GM18498 (cell line): ENCODE measurements at regions not wholly inside any gene's neighbourhood (a gene's known extent, or its start where the extent isn't known, plus 50 kb on each side); places are given as distances from the start of the nearest gene placed in this dataset.
"Not testable (repeated sequence)": the region's sequence is repeated elsewhere in the genome, so short reads cannot be mapped to it uniquely, and the experiment has no call there.

Source experiments
- ATAC-seq: cut with Tn5 transposase; IDR thresholded peaks from one replicate; pipeline ENCODE4 v1.9.1; 2021; ENCODE audit warnings: mild to moderate bottlenecking, moderate library complexity; ENCODE audit not compliant: unreplicated experiment

DNA sequence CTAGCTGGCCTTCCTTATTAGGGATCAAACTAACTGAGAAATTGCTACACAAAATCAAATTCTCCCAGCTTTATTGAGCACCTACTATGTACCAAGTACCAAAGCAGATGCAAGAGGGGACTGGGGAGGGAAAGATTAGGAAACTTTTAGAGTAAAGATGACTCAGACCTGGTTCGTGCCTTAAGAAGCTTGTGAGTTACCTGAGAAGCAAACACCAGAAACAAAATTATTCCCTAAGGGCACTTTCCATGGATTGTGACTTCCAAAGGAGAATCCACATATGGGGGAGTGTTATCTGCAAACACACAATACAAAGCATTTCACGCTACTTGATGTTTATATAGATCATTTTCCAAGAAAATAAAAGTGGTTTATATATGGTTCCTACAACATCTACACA lies 326.9 kb upstream of the HNRNPA3 start:
- ATAC-seq, result no peak

DNA sequence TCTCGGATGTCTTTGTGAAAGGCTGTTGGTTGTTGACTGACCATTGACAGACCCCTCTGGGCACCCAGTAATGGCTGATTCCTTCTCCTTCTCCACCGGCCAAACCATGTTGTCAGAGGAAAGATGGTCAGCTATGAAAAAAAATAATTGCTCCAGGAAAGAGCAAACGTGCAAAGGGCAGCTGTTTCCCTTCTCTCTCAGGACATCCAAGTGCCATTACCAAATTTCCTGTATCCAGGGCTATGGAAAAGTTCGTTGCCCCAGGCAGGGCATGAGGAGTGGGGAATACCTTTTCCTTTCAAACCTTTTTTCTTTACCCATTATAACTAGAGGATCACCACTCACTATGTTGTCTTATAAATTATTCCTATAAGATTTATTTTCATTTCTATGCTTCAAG lies 321.5 kb upstream of the HNRNPA3 start:
- ATAC-seq, result no peak

DNA sequence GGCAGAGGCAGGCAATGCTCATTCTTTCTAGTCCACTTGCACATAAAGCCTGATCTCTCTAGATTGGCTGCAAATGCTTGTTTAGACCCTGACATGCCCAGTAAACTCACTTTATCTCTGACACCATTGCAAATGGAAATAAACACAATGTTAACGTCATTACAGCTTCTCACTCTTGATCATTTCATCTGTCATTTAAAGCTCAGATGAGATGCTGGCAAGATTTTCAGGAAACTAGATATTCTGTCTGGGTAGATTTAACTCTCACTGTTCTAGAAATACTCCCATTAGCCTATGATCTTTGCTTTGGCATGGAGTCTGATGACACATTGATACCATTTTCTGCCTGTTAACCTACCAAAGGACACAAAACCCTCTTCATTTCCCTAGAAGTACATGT lies 320.7 kb upstream of the HNRNPA3 start:
- no peak for ATAC-seq

DNA sequence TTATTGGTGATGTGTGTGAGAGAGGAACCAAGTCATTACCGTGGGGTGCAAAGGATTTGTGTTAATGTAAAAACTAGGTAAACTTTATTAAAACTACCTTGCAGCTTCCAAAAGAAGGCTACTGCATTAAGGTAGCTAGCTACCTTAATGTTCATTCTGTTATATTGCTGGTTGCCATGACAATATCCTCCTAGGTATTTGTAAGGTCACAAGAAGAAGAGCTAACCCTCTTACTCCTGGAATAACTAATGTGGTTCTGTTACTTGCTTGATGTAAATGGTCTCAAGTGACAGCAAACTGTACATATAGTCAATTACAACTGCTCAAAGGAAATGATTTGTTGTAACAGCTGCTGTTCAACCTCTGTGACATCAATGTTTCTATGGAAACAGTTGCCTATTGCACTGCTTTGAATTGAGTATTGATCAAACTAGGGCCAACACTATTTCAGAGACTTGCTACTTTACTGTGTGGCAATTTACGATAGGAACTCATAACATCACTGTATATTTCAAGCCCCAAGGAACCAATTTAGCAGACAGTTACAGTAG lies 319.8 kb upstream of the HNRNPA3 start:
- no peak for ATAC-seq

DNA sequence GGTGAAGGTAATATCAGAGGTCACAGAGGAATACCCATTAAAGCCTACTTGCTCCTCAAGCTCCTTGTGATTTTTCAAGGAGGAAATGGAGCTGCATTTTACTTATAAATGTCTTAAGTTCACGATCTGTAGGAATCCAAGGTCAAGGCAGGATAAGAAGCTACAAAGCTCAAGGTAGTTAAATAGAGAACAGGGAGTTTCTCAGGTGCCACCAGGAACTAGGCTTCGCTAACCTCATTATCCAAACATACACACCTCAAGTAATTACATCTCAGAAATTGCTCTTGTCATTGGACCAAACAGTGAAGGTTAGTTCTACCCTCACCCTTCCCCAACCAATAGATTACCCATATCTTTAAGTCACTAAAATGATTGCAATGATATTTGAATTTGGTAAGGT lies 317.4 kb upstream of the HNRNPA3 start:
- no peak for ATAC-seq

DNA sequence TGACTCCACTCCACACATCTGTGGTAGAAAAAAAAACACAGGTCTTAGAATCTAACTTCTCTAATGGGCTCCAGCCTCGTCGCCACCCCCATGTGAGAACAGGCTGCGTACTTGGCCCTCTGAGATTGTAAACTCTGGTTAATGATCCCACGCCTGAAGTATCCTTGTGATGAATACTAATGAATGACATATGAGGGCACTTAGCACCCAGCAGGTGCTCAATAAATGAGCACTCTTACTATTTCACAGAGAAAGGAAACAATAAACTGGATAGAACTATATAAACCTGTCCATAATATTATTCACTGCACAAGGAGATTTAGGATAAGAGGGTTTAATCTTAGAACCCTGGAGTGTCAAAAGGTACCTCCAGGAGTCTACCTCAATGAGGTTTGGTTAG lies 310.1 kb upstream of the HNRNPA3 start:
- ATAC-seq, result no peak

DNA sequence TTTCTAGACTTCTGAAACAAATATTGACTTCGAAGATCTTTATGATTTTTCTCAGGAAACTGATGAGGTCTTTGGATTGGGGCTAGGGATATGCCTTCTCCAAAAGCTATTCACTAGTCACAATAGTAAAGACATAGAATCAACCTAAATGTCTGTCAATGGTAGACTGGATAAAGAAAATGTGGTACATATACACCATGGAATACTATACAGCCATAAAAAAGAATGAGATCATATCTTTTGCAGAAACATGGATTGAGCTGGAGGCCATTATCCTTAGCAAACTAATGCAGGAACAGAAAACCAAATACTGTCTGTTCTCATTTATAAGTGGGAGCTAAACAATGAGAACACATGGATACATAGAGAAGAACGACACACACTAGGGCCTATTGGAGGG lies 308.5 kb upstream of the HNRNPA3 start:
- ATAC-seq, result not testable (repeated sequence)

DNA sequence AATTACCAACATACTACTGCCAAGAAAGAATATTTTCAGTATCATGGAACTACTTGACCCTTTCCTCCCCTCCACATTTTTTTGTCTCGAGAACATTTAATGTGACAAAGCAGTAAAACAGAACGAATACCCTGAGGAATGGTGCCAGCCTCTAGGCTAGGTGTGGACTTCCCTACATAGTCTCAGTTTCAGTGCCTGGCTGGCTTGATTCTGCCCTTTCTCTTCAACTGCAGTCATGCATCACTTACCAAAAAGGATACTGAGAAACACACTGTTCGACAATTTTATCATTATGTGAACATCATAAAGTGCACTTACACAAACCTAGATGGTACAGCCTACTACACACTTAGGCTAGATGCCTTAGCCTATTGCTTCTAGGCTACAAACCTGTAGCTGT lies 305.3 kb upstream of the HNRNPA3 start:
- ATAC-seq, result peak; percentile 67

DNA sequence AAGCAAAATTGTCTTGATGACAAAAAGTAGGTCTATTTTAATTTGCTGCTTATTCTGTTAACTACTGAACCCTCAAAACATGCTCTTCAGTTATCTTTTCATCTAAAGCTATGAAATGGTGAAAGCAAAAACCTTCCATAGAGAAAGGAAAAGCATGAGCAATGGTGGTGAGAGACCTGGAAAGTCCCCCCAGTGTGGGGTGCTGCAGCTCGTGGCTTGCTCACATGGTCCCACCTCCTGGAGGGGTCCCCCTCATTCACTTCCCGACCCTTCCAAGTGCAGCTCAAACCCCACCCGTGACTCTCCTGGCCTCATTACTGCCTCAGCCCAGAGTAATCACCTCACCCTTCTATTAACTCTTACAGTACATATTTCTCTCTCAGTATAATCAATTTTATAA lies 301.8 kb upstream of the HNRNPA3 start:
- no peak for ATAC-seq

DNA sequence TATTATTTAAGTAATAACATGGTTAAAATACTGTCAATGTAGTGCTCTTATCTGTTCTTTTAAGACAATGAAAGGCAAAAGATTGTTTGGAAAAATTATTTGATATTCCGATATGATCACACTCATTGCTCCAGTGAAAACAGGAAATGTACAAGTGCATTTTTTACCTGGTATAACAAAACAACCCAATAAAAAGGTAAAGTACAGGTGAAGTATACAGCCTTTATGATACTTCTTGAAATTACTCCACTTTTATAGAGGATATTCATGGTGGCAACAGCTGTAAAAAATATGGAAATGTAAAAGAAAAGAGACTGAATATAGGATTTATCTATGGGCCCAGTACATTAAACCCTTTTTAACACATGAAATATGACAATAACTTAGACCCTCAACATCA lies 298.6 kb upstream of the HNRNPA3 start:
- no peak for ATAC-seq

DNA sequence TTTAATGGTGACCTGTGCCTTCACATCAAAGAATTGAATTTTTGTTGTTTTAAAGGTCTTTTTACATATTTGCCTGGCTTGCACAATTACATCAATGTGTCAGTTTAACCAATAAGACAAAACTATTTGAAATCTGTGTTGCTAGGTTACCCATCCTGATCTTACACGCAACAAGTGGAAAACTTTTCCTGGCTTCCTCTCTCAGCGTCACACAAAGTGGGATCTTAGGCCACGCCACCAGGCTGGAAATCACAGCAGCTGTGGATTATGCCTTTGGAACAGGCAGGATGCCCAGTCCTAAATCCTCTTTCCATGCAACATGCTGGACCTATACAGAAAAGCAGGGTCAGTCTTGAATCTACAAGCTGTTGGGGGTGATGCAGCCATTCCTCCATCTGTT lies 298.2 kb upstream of the HNRNPA3 start:
- no peak for ATAC-seq

DNA sequence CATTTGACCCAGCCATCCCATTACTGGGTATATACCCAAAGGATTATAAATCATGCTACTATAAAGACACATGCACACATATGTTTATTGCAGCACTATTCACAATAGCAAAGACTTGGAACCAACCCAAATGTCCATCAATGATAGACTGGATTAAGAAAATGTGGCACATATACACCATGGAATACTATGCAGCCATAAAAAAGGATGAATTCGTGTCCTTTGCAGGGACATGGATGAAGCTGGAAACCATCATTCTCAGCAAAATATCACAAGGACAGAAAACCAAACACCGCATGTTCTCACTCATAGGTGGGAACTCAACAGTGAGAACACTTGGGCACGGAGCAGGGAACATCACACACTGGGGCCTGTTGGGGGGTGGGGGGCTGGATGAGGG lies 290.0 kb upstream of the HNRNPA3 start:
- not testable (repeated sequence) for ATAC-seq

DNA sequence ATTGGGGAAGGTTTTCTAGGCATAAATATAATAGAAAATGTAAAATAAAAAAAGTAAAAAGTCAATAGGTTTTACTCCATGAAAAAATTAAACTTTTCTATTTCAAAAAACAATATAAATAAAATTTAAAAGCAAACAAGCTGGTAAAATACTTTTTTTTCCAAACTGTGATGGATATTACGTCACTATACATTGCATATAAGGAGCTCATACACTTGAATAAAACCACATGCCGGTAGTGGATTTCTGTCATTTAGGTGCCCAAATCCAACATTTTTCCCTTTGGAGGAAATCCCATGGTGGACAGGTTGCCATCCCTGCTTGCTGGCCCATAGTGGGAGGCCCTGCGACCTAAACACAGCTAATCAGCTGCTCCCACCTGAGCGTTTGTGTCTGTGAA lies 289.4 kb upstream of the HNRNPA3 start:
- no peak for ATAC-seq

DNA sequence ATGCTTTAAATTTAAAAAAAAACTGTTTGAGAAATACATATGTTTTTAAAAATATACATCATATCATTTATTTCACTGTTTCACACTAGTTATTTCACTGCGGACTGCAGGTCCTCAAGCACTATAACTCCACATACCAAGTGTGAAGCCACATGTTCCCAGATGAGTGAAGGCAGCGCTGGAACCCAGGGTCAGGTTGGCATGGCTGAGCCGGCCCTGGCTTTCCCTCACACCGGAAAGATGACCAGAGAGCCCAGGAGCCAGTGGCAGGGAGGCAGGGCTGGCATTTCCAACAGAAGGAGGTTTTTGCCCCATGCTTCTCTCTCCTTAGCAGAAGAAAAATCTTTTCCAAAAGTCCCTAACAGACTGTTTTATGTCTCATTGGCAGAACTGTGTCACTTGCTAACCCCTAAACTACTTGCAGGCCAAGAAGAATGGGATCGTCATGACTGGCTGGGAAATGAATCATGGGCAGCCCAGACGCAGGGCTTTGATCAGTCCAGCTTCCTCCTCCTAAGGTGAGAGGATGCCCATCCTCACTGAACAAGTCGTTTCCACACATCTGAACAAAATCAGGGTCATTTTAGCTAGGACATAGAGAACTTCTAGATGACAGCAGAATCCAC lies 287.6 kb upstream of the HNRNPA3 start:
- no peak for ATAC-seq

DNA sequence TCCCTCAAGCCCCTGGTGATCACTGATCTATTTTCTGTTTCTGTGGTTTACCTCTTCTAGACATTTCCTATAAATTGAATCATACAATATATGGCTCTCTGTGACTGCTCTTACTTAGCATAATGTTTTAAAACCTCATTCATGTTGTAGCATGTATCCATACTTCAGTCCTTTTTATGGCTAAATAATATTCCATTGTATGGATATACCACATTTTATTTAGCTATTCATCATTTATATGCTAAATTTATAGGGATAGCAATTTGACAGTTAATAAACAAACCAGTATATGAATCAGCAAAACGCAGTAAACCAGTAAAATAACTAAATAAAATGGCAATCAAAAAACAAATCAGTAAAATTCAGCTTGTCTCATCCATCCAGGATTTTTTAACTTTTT lies 286.1 kb upstream of the HNRNPA3 start:
- no peak for ATAC-seq

DNA sequence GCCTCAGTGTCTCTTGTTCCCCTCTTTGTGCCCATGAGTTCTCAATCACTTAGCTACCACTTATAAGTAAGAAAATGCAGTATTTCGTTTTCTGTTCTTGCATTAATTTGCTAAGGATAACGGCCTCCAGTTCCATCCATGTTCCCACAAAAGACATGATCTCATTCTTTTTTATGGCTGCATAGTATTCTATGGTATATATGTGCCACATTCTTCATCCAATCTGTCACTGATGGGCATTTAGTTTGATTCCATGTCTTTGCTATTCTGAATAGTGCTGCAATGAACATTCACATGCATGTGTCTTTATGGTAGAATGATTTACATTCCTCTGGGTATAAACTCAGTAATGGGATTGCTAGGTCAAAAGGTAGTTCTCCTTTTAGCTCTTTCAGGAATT lies 283.2 kb upstream of the HNRNPA3 start:
- not testable (repeated sequence) for ATAC-seq

DNA sequence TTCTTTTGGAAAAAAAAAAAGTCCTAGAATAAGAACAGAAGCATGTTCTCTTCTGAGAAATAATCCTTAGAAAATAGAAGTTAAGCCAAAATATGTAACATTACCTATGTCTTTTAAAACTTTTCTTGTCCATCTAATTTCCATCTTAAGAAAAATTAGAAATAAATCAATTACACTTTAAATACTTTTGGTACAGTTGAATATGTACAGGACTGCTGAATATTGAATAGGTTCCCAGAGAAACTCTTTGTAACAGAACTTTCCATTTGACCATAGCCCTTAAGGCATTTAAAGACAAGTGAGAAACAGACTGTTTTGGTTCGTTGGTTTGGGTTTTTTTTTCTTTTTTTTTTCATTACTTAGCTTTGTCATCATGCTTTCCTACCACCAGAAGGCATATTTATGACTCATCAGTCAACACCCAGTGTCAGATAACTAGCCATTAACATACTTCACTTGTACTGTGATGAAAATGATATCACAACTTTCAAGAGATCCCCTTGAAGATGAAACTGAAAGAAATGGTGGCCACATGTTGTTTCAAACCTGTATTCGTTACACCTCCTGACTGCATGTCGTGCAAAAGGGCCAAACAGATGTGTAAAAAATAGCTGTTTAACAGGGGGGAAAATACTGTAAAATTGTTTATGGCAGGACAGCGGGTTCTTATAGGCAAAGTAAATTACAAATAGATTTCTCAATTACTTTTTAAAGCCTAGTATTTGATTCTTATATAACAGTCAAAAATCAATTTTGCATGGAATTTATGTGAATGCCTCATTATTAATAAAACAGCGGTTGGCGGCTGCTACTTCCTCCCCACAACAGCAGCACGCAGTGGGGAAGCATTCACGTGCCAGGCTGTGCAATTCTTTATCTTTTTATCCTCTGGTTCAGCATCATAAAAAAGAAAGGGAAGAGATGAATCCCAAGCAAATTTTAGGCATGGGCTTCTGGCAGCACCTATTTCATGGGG lies 280.7 kb upstream of the HNRNPA3 start:
- ATAC-seq, result peak; percentile 98

DNA sequence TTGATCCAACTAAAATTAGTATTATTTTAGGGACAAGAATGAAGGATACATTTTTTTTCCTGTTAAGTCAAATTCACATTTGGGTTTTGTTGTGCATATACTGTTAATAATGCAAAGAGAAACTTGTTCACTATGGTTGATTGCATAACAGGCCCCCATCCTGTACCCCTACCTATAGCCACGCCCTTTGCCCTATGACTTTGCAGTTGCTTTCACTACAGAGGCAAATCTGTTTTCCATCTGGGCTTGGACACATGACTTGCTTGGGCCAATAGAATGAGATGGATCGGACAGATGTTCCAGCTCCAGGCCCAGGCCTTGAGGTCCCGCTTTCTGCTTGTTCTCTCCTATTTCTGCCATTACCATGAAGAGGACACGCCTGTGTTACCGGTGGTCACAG lies 278.5 kb upstream of the HNRNPA3 start:
- ATAC-seq, result no peak

DNA sequence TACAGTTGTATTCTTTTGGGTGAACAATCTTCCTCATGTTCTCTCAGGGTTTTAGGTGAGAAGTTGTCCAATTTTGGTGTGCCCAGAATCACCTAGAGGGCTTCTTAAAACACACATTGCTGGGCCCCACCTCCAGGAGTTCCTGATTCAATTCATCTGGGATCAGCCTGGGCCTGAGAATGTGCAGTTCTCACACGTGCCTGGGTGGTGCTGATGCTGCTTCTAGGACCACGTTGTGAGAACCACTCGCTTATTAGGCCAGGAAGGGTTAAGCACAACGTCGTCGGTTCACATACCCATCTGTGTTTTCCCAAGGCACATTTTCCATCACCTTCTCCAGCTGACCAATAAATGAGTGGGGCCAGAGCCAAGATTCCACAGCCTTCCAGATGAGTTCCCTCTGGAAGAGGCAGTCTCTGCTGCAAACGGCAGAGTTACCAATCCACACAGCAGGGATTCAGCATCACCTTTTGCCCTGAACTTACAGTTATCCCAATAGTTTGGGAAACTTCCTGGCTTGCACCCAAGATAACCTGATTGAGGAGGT lies 277.7 kb upstream of the HNRNPA3 start:
- no peak for ATAC-seq

DNA sequence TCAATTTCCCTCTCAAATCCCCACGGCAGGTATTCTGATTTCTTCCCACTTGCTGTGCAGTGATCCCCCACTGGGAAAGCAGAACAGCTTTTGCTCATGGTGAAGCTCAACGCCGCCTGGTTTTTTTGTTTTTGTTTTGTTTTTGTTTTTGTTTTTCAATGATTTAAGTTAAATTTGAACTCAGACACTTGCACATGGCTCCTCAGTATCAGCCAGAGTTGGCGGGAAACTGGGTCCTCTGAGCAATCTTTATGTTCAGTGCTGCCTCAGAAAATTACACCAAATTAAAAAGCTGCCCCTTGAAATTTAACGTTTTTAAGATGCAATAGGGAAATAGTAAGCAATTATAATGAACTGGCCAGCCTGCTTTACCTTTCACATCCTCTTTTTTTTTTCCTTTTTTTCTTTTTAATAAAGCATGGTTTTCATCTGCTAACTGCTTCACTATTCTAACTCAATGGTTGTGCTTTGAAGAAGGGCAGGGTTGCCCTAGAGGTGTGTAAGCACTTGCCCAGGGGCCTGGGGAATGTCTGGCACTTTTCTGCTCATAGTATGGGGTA lies 277.0 kb upstream of the HNRNPA3 start:
- ATAC-seq, result no peak

DNA sequence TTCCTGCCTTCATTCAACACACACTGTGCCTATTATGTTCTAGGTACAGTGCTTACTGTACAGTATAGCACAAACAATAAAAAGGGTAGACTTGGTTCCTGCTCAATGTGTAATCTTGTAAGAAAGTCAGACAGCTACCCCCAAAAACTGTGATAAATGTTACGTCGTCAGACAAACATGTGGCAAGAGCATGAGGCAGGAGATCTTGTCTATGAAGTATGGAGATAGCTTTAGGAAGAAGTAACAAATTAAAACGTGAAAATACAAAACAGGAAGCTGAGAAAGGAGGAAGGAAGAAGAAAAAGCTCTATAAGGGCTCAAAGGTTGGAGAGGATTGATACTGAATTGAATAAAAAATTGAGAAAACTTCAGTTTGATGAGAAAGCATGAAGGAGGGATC lies 276.2 kb upstream of the HNRNPA3 start:
- no peak for ATAC-seq
